HG03521 (cell line): ENCODE measurements at regions not wholly inside any gene's neighbourhood (a gene's known extent, or its start where the extent isn't known, plus 50 kb on each side); places are given as distances from the start of the nearest gene placed in this dataset.
"Not testable (repeated sequence)": the region's sequence is repeated elsewhere in the genome, so short reads cannot be mapped to it uniquely, and the experiment has no call there.

ENCODE experiments used
- ATAC-seq: cut with Tn5 transposase; IDR thresholded peaks from one replicate; pipeline ENCODE4 v1.9.1; 2021; ENCODE audit warnings: mild to moderate bottlenecking, moderate library complexity; ENCODE audit not compliant: unreplicated experiment

GRCh38 chr6:81565071-81565470 is 187.4 kb downstream of the TENT5A start:
- no peak for ATAC-seq

- ATAC-seq, result no peak
Observed at GRCh38 chr6:81564470-81565068, 187.9 kb downstream of the TENT5A start.

DNA sequence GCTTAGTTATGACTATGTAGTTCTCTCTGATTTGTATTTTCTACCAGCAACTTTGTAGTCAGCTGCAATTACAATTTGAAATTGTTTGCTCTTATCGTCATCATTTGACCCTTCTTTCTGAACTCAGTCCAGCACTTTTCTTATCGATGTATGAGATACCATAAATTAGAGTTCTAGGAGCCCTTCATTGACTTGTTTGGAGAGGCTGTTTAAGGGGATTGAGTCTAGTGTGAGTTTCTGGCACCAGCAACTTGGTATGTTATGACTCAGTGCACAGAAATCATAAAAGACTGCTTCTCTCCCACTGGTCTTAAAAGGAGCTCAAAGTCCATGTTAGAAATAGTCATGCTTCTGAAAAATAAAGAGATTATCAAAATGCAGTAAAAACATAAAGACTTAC is 190.3 kb downstream of the TENT5A start:
- no peak for ATAC-seq

DNA sequence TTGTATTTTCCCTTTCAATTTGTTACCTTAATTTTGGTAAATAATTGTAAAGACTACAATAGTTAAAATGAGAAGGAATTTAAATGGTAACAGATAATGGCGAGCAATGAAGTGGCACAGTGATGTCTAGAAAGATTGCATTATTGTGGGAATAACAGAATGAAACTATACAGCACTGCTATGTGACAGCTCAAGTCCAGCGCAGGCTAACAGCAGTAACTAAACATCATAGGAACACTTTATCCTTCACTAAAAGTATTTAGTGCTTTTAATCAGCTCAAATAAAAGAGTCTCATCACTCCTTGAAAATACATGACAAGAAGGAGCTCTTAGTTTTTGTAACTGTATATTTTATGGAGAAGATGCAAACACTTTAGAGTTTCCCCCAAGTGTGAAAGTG is 190.8 kb downstream of the TENT5A start:
- no peak for ATAC-seq

DNA sequence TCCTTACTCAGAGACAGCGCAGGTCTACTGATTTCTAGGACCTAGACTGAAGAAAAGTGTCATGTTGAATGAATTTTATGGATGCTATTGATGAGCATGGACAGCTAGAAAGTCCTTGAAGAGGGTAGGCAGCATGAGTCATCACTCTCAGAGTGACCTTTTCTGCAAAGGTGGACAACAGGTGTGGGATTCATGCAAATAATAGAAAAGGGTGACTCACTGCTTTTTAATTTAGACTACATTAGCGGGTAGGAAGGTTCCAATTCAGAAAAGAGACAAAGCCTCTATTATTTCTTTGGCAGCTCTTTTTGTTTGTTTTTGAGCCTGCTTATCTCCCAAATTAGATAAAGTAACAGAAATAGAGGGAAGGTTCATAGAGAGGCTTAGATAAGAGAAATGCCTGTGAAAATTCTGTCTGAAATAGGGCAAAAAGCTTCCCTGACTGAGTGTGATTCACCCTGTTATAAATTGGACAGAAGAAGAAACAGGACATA is 191.4 kb downstream of the TENT5A start:
- no peak for ATAC-seq

DNA sequence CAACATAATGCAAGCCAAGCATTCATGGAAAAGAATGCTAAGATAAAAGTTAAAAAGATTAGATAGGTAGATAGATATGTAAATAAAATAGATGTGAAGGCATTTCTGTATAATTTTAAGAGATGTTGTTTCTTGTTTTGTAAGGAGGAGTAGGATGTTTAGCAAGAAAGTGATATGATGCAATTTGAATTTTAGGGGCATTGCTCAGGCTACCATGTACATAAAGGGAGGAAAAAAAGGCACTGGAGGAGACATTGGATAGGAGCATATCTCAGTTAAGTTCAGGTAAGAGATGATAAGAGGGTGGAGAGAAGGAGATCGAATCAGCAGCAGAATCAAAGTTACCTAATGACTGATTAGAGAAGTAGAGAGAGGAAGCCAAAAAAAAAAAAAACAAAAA is 194.7 kb downstream of the TENT5A start:
- ATAC-seq, result no peak

GRCh38 chr6:81556551-81556950 is 195.9 kb downstream of the TENT5A start:
- ATAC-seq, result no peak

DNA sequence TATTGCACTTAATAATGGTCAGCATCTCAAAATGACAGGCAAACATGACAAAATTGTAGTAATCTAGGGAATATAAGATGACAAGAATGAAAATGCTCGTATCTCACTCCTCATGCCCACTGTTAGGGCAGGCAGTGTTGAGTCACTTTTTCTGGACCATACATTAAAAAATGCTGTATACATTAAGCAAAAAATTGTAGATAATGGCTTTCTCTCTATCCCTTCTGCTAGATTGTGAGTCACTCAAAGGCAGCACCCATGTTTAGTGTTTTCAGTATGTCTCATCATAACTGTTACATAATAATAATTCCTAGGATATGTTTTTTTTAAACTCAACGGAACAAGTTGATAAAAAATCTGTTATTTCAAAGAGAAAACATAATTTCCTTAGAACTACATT is 199.3 kb downstream of the TENT5A start:
- ATAC-seq, result no peak

DNA sequence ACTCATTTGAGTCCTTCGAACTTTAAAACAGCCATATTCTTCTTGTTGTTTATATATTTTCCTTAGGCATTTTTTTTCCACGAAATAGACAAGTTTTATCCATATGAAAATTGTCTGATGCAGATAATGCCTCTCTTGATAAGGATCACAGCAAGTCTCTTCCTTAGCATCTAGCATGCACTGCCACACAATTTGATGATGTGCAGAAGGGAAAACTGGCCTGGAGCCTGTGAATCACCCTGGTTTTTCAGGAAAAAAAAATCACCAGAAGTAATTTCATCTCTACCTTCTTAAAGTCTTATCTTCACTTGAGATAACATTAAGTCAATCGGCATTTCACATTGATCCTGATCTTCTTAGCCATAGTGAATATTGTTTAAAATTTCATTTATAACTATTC is 199.8 kb downstream of the TENT5A start:
- ATAC-seq, result no peak

DNA sequence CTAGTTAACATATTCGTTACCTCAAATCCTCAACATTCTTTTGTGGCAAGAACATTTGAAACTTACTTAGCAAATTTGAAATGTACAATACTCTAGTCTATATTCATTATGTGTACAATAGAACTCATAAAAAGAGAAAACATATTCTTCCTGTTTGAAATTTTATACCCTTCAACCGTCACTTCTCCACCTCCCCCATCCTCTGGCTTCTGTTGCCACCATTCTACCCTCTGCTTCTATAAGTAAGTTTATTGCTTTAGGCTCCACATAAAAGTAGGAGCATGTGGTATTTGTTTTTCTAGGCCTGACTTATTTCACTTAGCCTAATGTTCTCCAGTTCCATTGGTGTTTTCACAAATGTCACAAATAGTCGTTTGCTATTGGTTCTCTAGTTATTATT is 205.3 kb downstream of the TENT5A start:
- no peak for ATAC-seq

DNA sequence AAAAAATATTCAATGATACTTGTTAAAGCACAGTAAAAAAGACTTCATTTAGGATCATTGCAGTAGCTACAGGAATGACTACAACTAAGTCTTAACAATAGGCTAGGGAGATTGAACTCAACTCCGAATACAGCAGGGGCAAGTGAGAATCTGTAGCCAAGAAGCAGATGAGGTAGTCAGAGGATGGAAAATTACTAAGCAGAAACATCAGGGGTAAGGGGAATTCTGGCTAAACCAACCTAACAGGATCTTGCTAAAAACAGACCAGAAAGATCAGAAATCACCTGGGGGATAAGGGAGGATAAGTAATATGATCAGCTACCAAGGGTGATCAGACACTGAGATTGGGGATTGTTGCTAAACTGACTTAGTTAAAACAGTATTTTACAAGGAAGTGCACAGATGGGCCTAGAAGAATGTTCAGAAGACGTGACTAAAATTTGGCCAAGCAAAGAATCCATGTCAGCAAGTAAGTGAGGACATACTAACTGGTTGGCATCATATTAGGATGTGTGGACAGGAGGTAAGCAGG is 217.5 kb downstream of the TENT5A start:
- no peak for ATAC-seq

DNA sequence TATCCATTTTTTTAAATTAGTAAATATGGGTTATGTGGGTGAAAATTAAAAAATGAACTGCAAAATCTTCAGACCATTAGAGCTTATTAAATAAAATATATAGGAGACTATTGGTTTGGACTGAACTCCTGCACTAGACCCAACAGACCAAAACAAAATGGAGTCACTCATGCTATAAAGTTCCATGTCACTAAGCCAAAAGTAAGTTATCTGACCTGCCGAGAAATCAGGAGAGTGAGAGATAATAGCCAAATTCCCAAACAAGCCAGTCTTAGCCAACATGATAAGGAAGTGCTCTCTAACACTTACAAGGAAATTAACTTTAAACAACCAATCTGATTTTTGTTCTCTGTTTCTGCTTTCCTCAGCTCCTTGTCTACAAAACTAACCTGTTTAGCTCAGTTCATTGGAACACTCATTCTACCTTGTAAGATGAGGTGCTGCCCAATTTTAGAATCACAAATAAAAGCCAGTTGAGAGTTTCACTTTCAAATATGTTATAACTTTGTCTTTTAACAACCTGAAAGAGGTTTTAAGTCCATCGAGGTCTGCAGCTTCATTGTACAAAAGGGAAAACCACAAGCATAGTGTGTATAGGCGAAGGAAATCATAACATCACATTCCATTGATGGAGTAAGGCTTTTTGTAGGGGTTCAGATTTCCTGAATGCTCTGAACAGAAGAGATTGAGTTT is 220.5 kb downstream of the TENT5A start:
- ATAC-seq, result no peak

GRCh38 chr6:81517455-81517854 is 235.0 kb downstream of the TENT5A start:
- no peak for ATAC-seq

- no peak for ATAC-seq
Observed at GRCh38 chr6:81515562-81516453, 236.7 kb downstream of the TENT5A start.

DNA sequence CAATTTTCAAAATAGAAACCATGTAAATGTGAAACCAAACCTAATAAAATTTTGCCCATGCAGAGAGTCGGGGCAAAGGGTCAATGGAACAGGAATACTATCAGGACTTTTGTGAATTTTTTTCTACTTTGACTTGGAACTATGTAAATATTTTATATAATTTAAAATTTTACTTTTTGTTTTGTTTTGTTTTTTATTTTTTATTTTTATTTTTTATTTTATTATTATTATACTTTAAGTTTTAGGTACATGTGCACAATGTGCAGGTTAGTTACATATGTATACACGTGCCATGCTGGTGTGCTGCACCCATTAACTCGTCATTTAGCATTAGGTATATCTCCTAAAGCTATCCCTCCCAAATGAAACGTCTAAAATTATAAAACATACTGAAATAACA is 238.3 kb downstream of the TENT5A start:
- ATAC-seq, result not testable (repeated sequence)

DNA sequence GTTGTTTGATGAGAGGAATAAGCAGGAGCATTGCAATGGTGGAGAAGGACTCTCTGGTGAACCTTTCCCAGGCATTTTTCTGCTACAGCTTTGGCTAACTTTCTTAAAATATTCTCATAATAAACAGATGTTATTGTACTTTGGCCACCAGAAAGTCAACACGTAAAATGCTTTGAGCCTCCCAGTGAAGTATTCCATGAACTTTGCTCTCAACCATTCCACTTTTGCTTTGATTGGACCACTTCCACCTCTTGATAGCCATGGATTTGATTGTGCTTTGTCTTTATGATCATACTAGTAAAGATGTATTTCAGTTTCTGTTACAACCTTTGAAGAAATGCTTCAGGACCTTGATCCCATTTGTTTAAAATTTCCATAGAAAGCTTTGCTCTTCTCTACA is 241.1 kb downstream of the TENT5A start:
- no peak for ATAC-seq

GRCh38 chr6:81495999-81496398 is 256.5 kb downstream of the TENT5A start:
- no peak for ATAC-seq

DNA sequence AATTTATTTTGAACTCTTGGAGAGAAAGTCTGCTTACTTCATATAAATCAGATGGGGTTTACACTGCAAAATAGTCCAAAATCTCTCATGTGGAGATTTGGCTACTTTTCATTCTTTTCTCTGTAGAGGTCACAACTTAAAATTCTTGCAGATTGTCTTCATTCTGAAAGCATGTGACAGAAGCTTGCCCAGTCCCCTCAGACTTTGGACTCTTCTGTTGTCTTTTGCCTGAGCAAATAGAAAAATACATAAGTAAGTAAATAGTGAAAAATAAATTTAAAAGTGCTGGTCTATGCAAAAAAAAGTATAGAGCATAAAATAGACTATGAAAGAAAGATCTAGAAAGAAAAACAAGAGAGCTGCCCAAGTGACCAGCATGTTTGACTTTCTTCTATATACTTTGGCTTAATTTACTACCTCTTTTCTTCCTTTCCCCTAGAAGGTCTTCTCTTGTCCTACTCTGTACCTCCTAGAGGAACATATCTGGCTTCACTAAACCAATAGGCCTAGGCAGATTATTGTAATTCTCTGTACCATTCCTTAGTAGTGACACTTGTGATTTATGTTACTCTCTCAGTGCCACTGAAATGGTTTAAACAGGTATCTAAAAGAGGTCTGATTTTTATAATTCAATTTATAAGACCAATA is 260.9 kb downstream of the TENT5A start:
- ATAC-seq, result no peak

- ATAC-seq, result no peak
Observed at GRCh38 chr6:81487489-81487888, 265.0 kb downstream of the TENT5A start.

- ATAC-seq, result no peak
Observed at GRCh38 chr6:81486234-81486633, 266.2 kb downstream of the TENT5A start.

- ATAC-seq, result no peak
Observed at GRCh38 chr6:81485395-81485794, 267.1 kb downstream of the TENT5A start.
